ENCODE measurements at regions not wholly inside any gene's neighbourhood (a gene's known extent, or its start where the extent isn't known, plus 50 kb on each side); places are given as distances from the start of the nearest gene placed in this dataset.
"Not testable (repeated sequence)": the region's sequence is repeated elsewhere in the genome, so short reads cannot be mapped to it uniquely, and the experiment has no call there.

GRCh38 chr6:12628327-12628726 lies 88.2 kb upstream of the PHACTR1 start:
- FAIRE-seq = no peak

GRCh38 chr6:12633746-12634145 lies 82.8 kb upstream of the PHACTR1 start:
- FAIRE-seq = not testable (repeated sequence)

GRCh38 chr6:12635375-12635774 lies 81.2 kb upstream of the PHACTR1 start:
- FAIRE-seq = no peak

- FAIRE-seq = no peak
These were observed 80.8 kb upstream of the PHACTR1 start for GRCh38 chr6:12635813-12636212.

- FAIRE-seq = no peak
These were observed 80.2 kb upstream of the PHACTR1 start for GRCh38 chr6:12636336-12636735.

GRCh38 chr6:12637960-12638641 lies 78.5 kb upstream of the PHACTR1 start:
- no peak for FAIRE-seq

GRCh38 chr6:12640438-12640837 lies 76.1 kb upstream of the PHACTR1 start:
- no peak for FAIRE-seq

- not testable (repeated sequence) for FAIRE-seq
These were observed 74.8 kb upstream of the PHACTR1 start for GRCh38 chr6:12641785-12642184.

- no peak for FAIRE-seq
These were observed 70.6 kb upstream of the PHACTR1 start for GRCh38 chr6:12645941-12646340.

GRCh38 chr6:12648171-12648570 lies 68.4 kb upstream of the PHACTR1 start:
- no peak for FAIRE-seq

GRCh38 chr6:12649325-12649724 lies 67.2 kb upstream of the PHACTR1 start:
- no peak for FAIRE-seq

GRCh38 chr6:12653486-12653885 lies 63.1 kb upstream of the PHACTR1 start:
- FAIRE-seq = no peak

- FAIRE-seq = no peak
These were observed 62.5 kb upstream of the PHACTR1 start for GRCh38 chr6:12654107-12654506.

GRCh38 chr6:12654514-12654913 lies 62.1 kb upstream of the PHACTR1 start:
- FAIRE-seq = no peak

- FAIRE-seq = no peak
These were observed 59.7 kb upstream of the PHACTR1 start for GRCh38 chr6:12656906-12657305.

GRCh38 chr6:12657884-12658283 lies 58.7 kb upstream of the PHACTR1 start:
- FAIRE-seq = no peak

GRCh38 chr6:12661432-12662089 lies 55.0 kb upstream of the PHACTR1 start:
- no peak for FAIRE-seq
